ENCODE measurements at regions not wholly inside any gene's neighbourhood (a gene's known extent, or its start where the extent isn't known, plus 50 kb on each side); places are given as distances from the start of the nearest gene placed in this dataset.

GRCh38 chr9:82397534-82397933 is 409.0 kb downstream of the SPATA31D1 start:
- H3K4me1 ChIP-seq (ENCODE audit: insufficient read depth, low read length), result no peaks in the 10 kb centered on the region
- H3K9me3 ChIP-seq (ENCODE audit: insufficient read depth, low read depth, low read length), result no peaks in the 10 kb centered on the region
- H3K27me3 ChIP-seq (ENCODE audit: insufficient read depth, low read length), result no peaks in the 10 kb centered on the region
- H3K9ac ChIP-seq (ENCODE audit: low read depth, low read length), result no peak overlapping the region
- H3K36me3 ChIP-seq (ENCODE audit: insufficient read depth, low read length), result no peaks in the 10 kb centered on the region
- H3K27ac ChIP-seq (ENCODE audit: low read depth, low read length), result no peak overlapping the region
- no peak overlapping the region for H3K4me3 ChIP-seq (ENCODE audit: low read length)

- H3K9me3 ChIP-seq (ENCODE audit: insufficient read depth, low read depth, low read length), result no peaks in the 10 kb centered on the region
- H3K36me3 ChIP-seq (ENCODE audit: insufficient read depth, low read length), result no peaks in the 10 kb centered on the region
- no peak overlapping the region for H3K9ac ChIP-seq (ENCODE audit: low read depth, low read length)
- H3K4me1 ChIP-seq (ENCODE audit: insufficient read depth, low read length), result no peaks in the 10 kb centered on the region
- no peaks in the 10 kb centered on the region for H3K27me3 ChIP-seq (ENCODE audit: insufficient read depth, low read length)
- 94% methylated on average over 2 of the region's 2 CpGs for WGBS
- no peak overlapping the region for H3K4me3 ChIP-seq (ENCODE audit: low read length)
- H3K27ac ChIP-seq (ENCODE audit: low read depth, low read length), result no peak overlapping the region
These were observed 415.8 kb downstream of the SPATA31D1 start for GRCh38 chr9:82404196-82404870.

- no peak overlapping the region for H3K4me3 ChIP-seq (ENCODE audit: low read length)
- 98% methylated on average over 4 of the region's 4 CpGs for WGBS
- H3K27me3 ChIP-seq (ENCODE audit: insufficient read depth, low read length), result no peaks in the 10 kb centered on the region
- no peaks in the 10 kb centered on the region for H3K4me1 ChIP-seq (ENCODE audit: insufficient read depth, low read length)
- H3K9ac ChIP-seq (ENCODE audit: low read depth, low read length), result no peak overlapping the region
- no peak overlapping the region for H3K27ac ChIP-seq (ENCODE audit: low read depth, low read length)
- no peaks in the 10 kb centered on the region for H3K36me3 ChIP-seq (ENCODE audit: insufficient read depth, low read length)
- H3K9me3 ChIP-seq (ENCODE audit: insufficient read depth, low read depth, low read length), result no peaks in the 10 kb centered on the region
These were observed 416.3 kb downstream of the SPATA31D1 start for GRCh38 chr9:82404881-82405280.

GRCh38 chr9:82406456-82407085 is 418.0 kb downstream of the SPATA31D1 start:
- Histone ChIP-seq H3K9ac (ENCODE audit: low read depth, low read length) (no peak overlapping the region), H3K4me1 (ENCODE audit: insufficient read depth, low read length) (no peaks in the 10 kb centered on the region), H3K27me3 (ENCODE audit: insufficient read depth, low read length) (no peaks in the 10 kb centered on the region), H3K9me3 (ENCODE audit: insufficient read depth, low read depth, low read length) (no peaks in the 10 kb centered on the region), H3K4me3 (ENCODE audit: low read length) (no peak overlapping the region), H3K36me3 (ENCODE audit: insufficient read depth, low read length) (no peaks in the 10 kb centered on the region), H3K27ac (ENCODE audit: low read depth, low read length) (no peak overlapping the region)
- 93% methylated on average over 1 of the region's 3 CpGs for WGBS

GRCh38 chr9:82410306-82410705 is 421.7 kb downstream of the SPATA31D1 start:
- H3K27me3 ChIP-seq (ENCODE audit: insufficient read depth, low read length), result no peaks in the 10 kb centered on the region
- H3K4me1 ChIP-seq (ENCODE audit: insufficient read depth, low read length), result no peaks in the 10 kb centered on the region
- no peak overlapping the region for H3K27ac ChIP-seq (ENCODE audit: low read depth, low read length)
- H3K9me3 ChIP-seq (ENCODE audit: insufficient read depth, low read depth, low read length), result no peaks in the 10 kb centered on the region
- no peaks in the 10 kb centered on the region for H3K36me3 ChIP-seq (ENCODE audit: insufficient read depth, low read length)
- H3K9ac ChIP-seq (ENCODE audit: low read depth, low read length), result no peak overlapping the region
- no peak overlapping the region for H3K4me3 ChIP-seq (ENCODE audit: low read length)

- no peak overlapping the region for H3K4me3 ChIP-seq (ENCODE audit: low read length)
- H3K27me3 ChIP-seq (ENCODE audit: insufficient read depth, low read length), result no peaks in the 10 kb centered on the region
- no peaks in the 10 kb centered on the region for H3K36me3 ChIP-seq (ENCODE audit: insufficient read depth, low read length)
- H3K9ac ChIP-seq (ENCODE audit: low read depth, low read length), result no peak overlapping the region
- no peaks in the 10 kb centered on the region for H3K9me3 ChIP-seq (ENCODE audit: insufficient read depth, low read depth, low read length)
- H3K27ac ChIP-seq (ENCODE audit: low read depth, low read length), result no peak overlapping the region
- H3K4me1 ChIP-seq (ENCODE audit: insufficient read depth, low read length), result no peaks in the 10 kb centered on the region
These were observed 422.3 kb downstream of the SPATA31D1 start for GRCh38 chr9:82410866-82411265.

- Histone ChIP-seq H3K36me3 (ENCODE audit: insufficient read depth, low read length) (no peaks in the 10 kb centered on the region), H3K4me3 (ENCODE audit: low read length) (no peak overlapping the region), H3K4me1 (ENCODE audit: insufficient read depth, low read length) (no peaks in the 10 kb centered on the region), H3K9me3 (ENCODE audit: insufficient read depth, low read depth, low read length) (no peaks in the 10 kb centered on the region), H3K27me3 (ENCODE audit: insufficient read depth, low read length) (no peaks in the 10 kb centered on the region), H3K27ac (ENCODE audit: low read depth, low read length) (no peak overlapping the region), H3K9ac (ENCODE audit: low read depth, low read length) (no peak overlapping the region)
- WGBS, result 86% methylated on average over 2 of the region's 2 CpGs
These were observed 424.2 kb downstream of the SPATA31D1 start for GRCh38 chr9:82412586-82413305.

- H3K27me3 ChIP-seq (ENCODE audit: insufficient read depth, low read length), result no peaks in the 10 kb centered on the region
- no peaks in the 10 kb centered on the region for H3K4me1 ChIP-seq (ENCODE audit: insufficient read depth, low read length)
- no peak overlapping the region for H3K4me3 ChIP-seq (ENCODE audit: low read length)
- H3K27ac ChIP-seq (ENCODE audit: low read depth, low read length), result no peak overlapping the region
- H3K9ac ChIP-seq (ENCODE audit: low read depth, low read length), result no peak overlapping the region
- 93% methylated on average over 2 of the region's 2 CpGs for WGBS
- H3K36me3 ChIP-seq (ENCODE audit: insufficient read depth, low read length), result no peaks in the 10 kb centered on the region
- H3K9me3 ChIP-seq (ENCODE audit: insufficient read depth, low read depth, low read length), result no peaks in the 10 kb centered on the region
These were observed 428.9 kb downstream of the SPATA31D1 start for GRCh38 chr9:82417501-82417900.

GRCh38 chr9:82418334-82418733 is 429.8 kb downstream of the SPATA31D1 start:
- 98% methylated on average over 5 of the region's 6 CpGs for WGBS
- H3K27ac ChIP-seq (ENCODE audit: low read depth, low read length), result no peak overlapping the region

GRCh38 chr9:82419696-82420486 is 431.3 kb downstream of the SPATA31D1 start:
- Histone ChIP-seq H3K36me3 (ENCODE audit: insufficient read depth, low read length) (no peaks in the 10 kb centered on the region), H3K9me3 (ENCODE audit: insufficient read depth, low read depth, low read length) (no peaks in the 10 kb centered on the region), H3K9ac (ENCODE audit: low read depth, low read length) (no peak overlapping the region), H3K27ac (ENCODE audit: low read depth, low read length) (no peak overlapping the region), H3K4me3 (ENCODE audit: low read length) (no peak overlapping the region), H3K27me3 (ENCODE audit: insufficient read depth, low read length) (no peaks in the 10 kb centered on the region), H3K4me1 (ENCODE audit: insufficient read depth, low read length) (no peaks in the 10 kb centered on the region)
- 91% methylated on average over 3 of the region's 3 CpGs for WGBS

More at GRCh38 chr9:82418334-82418733, 429.8 kb downstream of the SPATA31D1 start:
- no peak overlapping the region for H3K4me3 ChIP-seq (ENCODE audit: low read length)
- H3K4me1 ChIP-seq (ENCODE audit: insufficient read depth, low read length), result no peaks in the 10 kb centered on the region
- no peak overlapping the region for H3K9ac ChIP-seq (ENCODE audit: low read depth, low read length)
- H3K9me3 ChIP-seq (ENCODE audit: insufficient read depth, low read depth, low read length), result no peaks in the 10 kb centered on the region
- H3K36me3 ChIP-seq (ENCODE audit: insufficient read depth, low read length), result no peaks in the 10 kb centered on the region
- H3K27me3 ChIP-seq (ENCODE audit: insufficient read depth, low read length), result no peaks in the 10 kb centered on the region

- Histone ChIP-seq H3K9ac (ENCODE audit: low read depth, low read length) (no peak overlapping the region), H3K27me3 (ENCODE audit: insufficient read depth, low read length) (no peaks in the 10 kb centered on the region), H3K9me3 (ENCODE audit: insufficient read depth, low read depth, low read length) (no peaks in the 10 kb centered on the region), H3K27ac (ENCODE audit: low read depth, low read length) (no peak overlapping the region), H3K36me3 (ENCODE audit: insufficient read depth, low read length) (no peaks in the 10 kb centered on the region), H3K4me3 (ENCODE audit: low read length) (no peak overlapping the region), H3K4me1 (ENCODE audit: insufficient read depth, low read length) (no peaks in the 10 kb centered on the region)
- WGBS, result 94% methylated on average over 6 of the region's 6 CpGs
These were observed 432.9 kb downstream of the SPATA31D1 start for GRCh38 chr9:82421498-82421897.

All from HUES64 (cell line).